HCT116 (cell line): ENCODE measurements at regions not wholly inside any gene's neighbourhood (a gene's known extent, or its start where the extent isn't known, plus 50 kb on each side); places are given as distances from the start of the nearest gene placed in this dataset.

ENCODE experiments used
- ATAC-seq: fragments of 200-7000 bp; cut with Tn5 transposase; 2 replicates; pipeline ENCODE4 v1.9.1; 2020; ENCODE audit warnings: mild to moderate bottlenecking, moderate library complexity
- BruUV-seq: library from RNA; stranded (reverse); fragments of 400-500 nt; replicated peaks from 2 replicates; lab custom pipeline; 2021; lab: Mats Ljungman, UMichigan
- CTCF ChIA-PET: fragments of 300-600 bp; sonication (Branson Sonifier 250); formaldehyde crosslinking; loops from one replicate; lab custom pipeline; 2021; ENCODE audit warnings: antibody characterized with exemption; lab: Charles Lee
- POLR2A ChIA-PET: fragments of 300-600, 350-600 bp; sonication (Branson Sonifier 250); formaldehyde crosslinking; loops from one replicate; lab custom pipeline; 2021; ENCODE audit warnings: antibody characterized with exemption; lab: Charles Lee
- RAD21 ChIA-PET, 2 experiments: fragments of 300-600 bp; sonication (Branson Sonifier 250); formaldehyde crosslinking; loops; one replicate each; lab custom pipeline; 2023; ENCODE audit warnings: low total read pairs in 2 of 2; ENCODE audit not compliant: uncharacterized antibody in 2 of 2, unreplicated experiment in 2 of 2, low non-redundant PET in 1 of 2; lab: Charles Lee
- DNase-seq: peaks from one replicate; pipeline ENCODE4 v3.0.0-alpha.2; 2010; ENCODE audit warnings: low read depth, low spot score
- H2AFZ ChIP-seq: fragments of 200-600 bp; shearing (Covaris generic), sonication (generic); 2 replicates; pipeline ENCODE4 v1.6.1; 2017; ENCODE audit warnings: low read depth, mixed run types, mixed read lengths, antibody characterized with exemption, low read length; ENCODE audit not compliant: poor library complexity, severe bottlenecking
- H3K27ac ChIP-seq: 2 replicates; pipeline ENCODE4 v1.5.1; 2012; ENCODE audit warnings: low read depth, low read length
- H3K27me3 ChIP-seq: fragments of 200-600 bp; sonication (generic); 2 replicates; pipeline ENCODE4 v1.6.1; 2016; ENCODE audit warnings: mixed run types, low read length, mixed read lengths; ENCODE audit not compliant: insufficient read depth
- H3K36me3 ChIP-seq, 2 experiments: fragments of 200-500 bp in 1 of 2; fragments of 200-600 bp in 1 of 2; sonication (Bioruptor generic) in 1 of 2; sonication (generic) in 1 of 2; 2 replicates each; pipeline versions ENCODE4 v1.5.1 to v1.6.1; 2014 to 2016; ENCODE audit warnings: low read length in 2 of 2, inconsistent platforms in 1 of 2, mixed read lengths in 1 of 2, mixed run types in 1 of 2; ENCODE audit not compliant: insufficient read depth in 2 of 2, control insufficient read depth in 1 of 2
- H3K4me1 ChIP-seq, 2 experiments: fragments of 200-600 bp in 1 of 2; sonication (generic) in 1 of 2; 2 replicates each; pipeline versions ENCODE4 v1.5.1 to v1.6.1; 2012 to 2017; ENCODE audit warnings: low read length in 2 of 2, inconsistent platforms in 1 of 2, mild to moderate bottlenecking in 1 of 2, mixed read lengths in 1 of 2, mixed run types in 1 of 2, moderate library complexity in 1 of 2; ENCODE audit not compliant: insufficient read depth in 2 of 2, control insufficient read depth in 1 of 2
- H3K4me2 ChIP-seq: fragments of 200-600 bp; sonication (generic); 2 replicates; pipeline ENCODE4 v1.6.1; 2017; ENCODE audit warnings: mixed run types, low read length, mixed read lengths
- H3K4me3 ChIP-seq, 2 experiments: fragments of 200-600 bp in 1 of 2; sonication (generic) in 1 of 2; replicated peaks in 1 of 2; 2 replicates each; pipeline ENCODE4 v1.5.1; 2011 to 2016; ENCODE audit warnings: low read length in 2 of 2, control low read depth in 1 of 2, low read depth in 1 of 2, mild to moderate bottlenecking in 1 of 2, mixed read lengths in 1 of 2, mixed run types in 1 of 2
- H3K79me2 ChIP-seq: fragments of 200-600 bp; sonication (generic); 2 replicates; pipeline ENCODE4 v1.6.1; 2017; ENCODE audit warnings: mild to moderate bottlenecking, mixed run types, low read length, moderate library complexity, mixed read lengths; ENCODE audit not compliant: insufficient read depth
- H3K9ac ChIP-seq: fragments of 200-600 bp; sonication (generic); 2 replicates; pipeline ENCODE4 v1.6.1; 2016; ENCODE audit warnings: low read length, mixed read lengths
- H3K9me2 ChIP-seq: fragments of 200-600 bp; sonication (generic), shearing (Covaris generic); 2 replicates; pipeline ENCODE4 v1.6.1; 2017; ENCODE audit warnings: mixed run types, mild to moderate bottlenecking, moderate library complexity; ENCODE audit not compliant: insufficient read depth
- H3K9me3 ChIP-seq, 2 experiments: fragments of 200-500 bp in 1 of 2; fragments of 200-600 bp in 1 of 2; sonication (Bioruptor generic) in 1 of 2; sonication (generic) in 1 of 2; 2 replicates each; pipeline ENCODE4 v1.6.1; 2014 to 2017; ENCODE audit warnings: low read length in 2 of 2, mixed read lengths in 2 of 2, inconsistent platforms in 1 of 2, low read depth in 1 of 2, mild to moderate bottlenecking in 1 of 2, mixed run types in 1 of 2, moderate library complexity in 1 of 2; ENCODE audit not compliant: control insufficient read depth in 1 of 2, insufficient read depth in 1 of 2
- H4K20me1 ChIP-seq: fragments of 200-600 bp; sonication (generic), shearing (Covaris generic); 2 replicates; pipeline ENCODE4 v1.6.1; 2017; ENCODE audit warnings: mixed run types, mild to moderate bottlenecking, moderate library complexity; ENCODE audit not compliant: insufficient read depth
- CBX3 ChIP-seq: IDR thresholded peaks from 2 replicates; pipeline ENCODE4 v1.6.1; 2012; ENCODE audit warnings: low read depth
- CEBPB ChIP-seq: IDR thresholded peaks from 2 replicates; pipeline ENCODE4 v1.6.1; 2012; ENCODE audit warnings: low read depth
- EGR1 ChIP-seq: IDR thresholded peaks from 2 replicates; pipeline ENCODE4 v1.6.1; 2012; ENCODE audit warnings: low read depth
- EZH2 ChIP-seq: fragments of 200-600 bp; sonication (generic); IDR thresholded peaks from 2 replicates; pipeline ENCODE4 v1.6.1; 2017; ENCODE audit warnings: antibody characterized with exemption, mixed run types
- EZH2phosphoT487 ChIP-seq: fragments of 200-600 bp; IDR thresholded peaks from 2 replicates; pipeline ENCODE4 v1.6.1; 2018; ENCODE audit warnings: antibody characterized with exemption, borderline replicate concordance
- FOSL1 ChIP-seq: IDR thresholded peaks from 2 replicates; pipeline ENCODE4 v1.6.1; 2012; ENCODE audit warnings: low read depth
- JUND ChIP-seq: IDR thresholded peaks from 2 replicates; pipeline ENCODE4 v1.6.1; 2012
- MAX ChIP-seq: IDR thresholded peaks from 2 replicates; pipeline ENCODE4 v1.6.1; 2012
- POLR2A ChIP-seq: IDR thresholded peaks from 2 replicates; pipeline ENCODE4 v1.7.0; 2011; ENCODE audit warnings: borderline replicate concordance; ENCODE audit not compliant: insufficient read depth, insufficient read length; ENCODE audit errors: extremely low read depth
- SIN3A ChIP-seq: IDR thresholded peaks from 2 replicates; pipeline ENCODE4 v1.6.1; 2012; ENCODE audit warnings: low read depth
- SP1 ChIP-seq: IDR thresholded peaks from 2 replicates; pipeline ENCODE4 v1.6.1; 2012; ENCODE audit warnings: low read depth
- SRF ChIP-seq: IDR thresholded peaks from 2 replicates; pipeline ENCODE4 v1.6.1; 2012; ENCODE audit warnings: low read depth
- ZBTB33 ChIP-seq: IDR thresholded peaks from 2 replicates; pipeline ENCODE4 v1.6.1; 2011; ENCODE audit warnings: mild to moderate bottlenecking, low read length, moderate library complexity; ENCODE audit not compliant: insufficient replicate concordance; ENCODE audit errors: extremely low read depth
- ZNF274 ChIP-seq: fragments of 200-500 bp; sonication (Bioruptor generic); IDR thresholded peaks from 2 replicates; pipeline ENCODE4 v1.6.1; 2014; ENCODE audit warnings: mild to moderate bottlenecking, low read depth, low read length, inconsistent platforms
- intact Hi-C: fragments of 100-400 bp; cut with micrococcal nuclease; formaldehyde crosslinking; loops from 2 replicates; pipeline ENCODE4 v1.10.0; 2022
- TF ChIP-seq, protein P1 (sequence below): IDR thresholded peaks from 2 replicates; pipeline ENCODE4 v1.6.1; 2012

DNA sequence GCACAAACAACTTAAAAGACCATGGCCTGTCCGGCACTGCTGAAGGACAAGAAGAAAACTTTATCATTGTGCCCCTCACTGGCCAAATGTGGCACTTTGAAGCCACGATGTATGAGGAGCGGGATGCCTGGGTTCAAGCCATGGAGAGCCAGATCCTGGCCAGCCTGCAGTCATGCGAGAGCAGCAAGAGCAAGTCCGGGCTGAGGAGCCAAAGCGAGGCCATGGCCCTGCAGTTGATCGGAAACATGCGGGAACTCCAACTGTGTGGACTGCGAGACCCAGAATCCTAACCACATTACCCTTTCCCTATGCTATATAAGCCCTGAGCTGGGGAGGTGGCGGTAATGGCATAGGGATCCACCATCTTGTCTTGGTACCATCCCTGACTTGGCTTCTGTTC, 497.9 kb downstream of the ANXA1 start:
- no TSS peak for BruUV-seq
- intact Hi-C loops: no loop called here
- Histone ChIP-seq H3K27me3 (no peaks in the 10 kb centered on the region), H3K36me3 (no peaks in the 10 kb centered on the region), H2AFZ (no peak overlapping the region), H3K9me3 (no peaks in the 10 kb centered on the region)
- CTCF ChIA-PET: no interaction called here
- no peak for TF ChIP-seq EGR1
- TF ChIP-seq SP1: no peak
- TF ChIP-seq, all 23 proteins: peak for 0
- ATAC-seq (no peak), DNase-seq (no peak)
- Histone ChIP-seq H3K9me2 (no peaks in the 10 kb centered on the region), H3K79me2 (no peaks in the 10 kb centered on the region), H3K4me3 (no peak overlapping the region), H4K20me1 (no peaks in the 10 kb centered on the region), H3K9ac (no peak overlapping the region), H3K4me1 (no peaks in the 10 kb centered on the region), H3K4me2 (no peak overlapping the region), H3K27ac (no peak overlapping the region)
- ChIA-PET POLR2A (no interaction called here), RAD21 (no interaction called here)

DNA sequence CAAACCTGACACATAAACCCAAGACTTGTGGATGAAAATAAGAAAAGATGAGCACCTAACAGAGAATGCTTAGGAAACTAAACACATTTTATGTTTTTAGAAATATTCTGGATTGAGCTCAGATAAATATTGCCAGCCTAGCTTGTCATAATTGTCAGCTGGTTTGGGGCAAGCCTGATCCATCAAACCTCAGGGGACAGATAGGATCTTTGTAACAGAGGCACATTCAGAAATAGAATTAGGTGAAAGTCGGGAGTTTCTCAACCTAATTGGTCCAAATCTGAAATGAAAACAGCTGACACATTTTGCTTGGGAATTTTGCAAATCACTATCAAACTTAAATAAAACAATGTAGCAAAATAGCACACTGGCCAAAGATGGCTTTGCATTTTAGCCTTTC, 503.7 kb downstream of the ANXA1 start:
- ChIA-PET RAD21 (no interaction called here), CTCF (no interaction called here), POLR2A (no interaction called here)
- Histone ChIP-seq H3K9me2 (no peaks in the 10 kb centered on the region), H3K79me2 (no peaks in the 10 kb centered on the region), H3K9ac (no peak overlapping the region), H3K4me1 (no peaks in the 10 kb centered on the region), H2AFZ (no peak overlapping the region), H3K4me2 (no peak overlapping the region), H3K27ac (no peak overlapping the region), H3K4me3 (no peak overlapping the region), H4K20me1 (no peaks in the 10 kb centered on the region), H3K9me3 (no peaks in the 10 kb centered on the region), H3K36me3 (no peaks in the 10 kb centered on the region), H3K27me3 (no peaks in the 10 kb centered on the region)
- DNase-seq (no peak), ATAC-seq (no peak)
- BruUV-seq: no TSS peak
- intact Hi-C loops: no loop called here
- TF ChIP-seq SRF (no peak), FOSL1 (no peak), JUND (no peak)

DNA sequence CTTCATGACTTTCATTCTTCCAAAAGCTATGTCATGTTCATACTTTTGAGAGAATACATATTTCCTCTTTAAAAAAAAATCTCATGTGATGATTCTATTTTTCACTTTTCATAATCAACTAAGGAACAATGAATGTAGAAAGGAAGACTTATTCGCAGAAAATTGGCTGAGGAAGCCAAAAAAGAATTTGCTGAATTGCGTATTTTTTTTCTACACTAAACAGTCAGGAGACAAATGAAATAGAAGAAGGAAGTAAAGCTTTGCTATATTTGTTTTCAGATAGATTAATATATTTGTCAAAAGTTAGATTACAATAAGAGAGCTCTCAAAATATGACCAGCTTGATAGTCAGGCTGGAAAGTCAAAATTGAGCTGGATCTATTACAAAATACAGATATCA, 504.2 kb downstream of the ANXA1 start:
- ATAC-seq (no peak), DNase-seq (no peak)
- Histone ChIP-seq H3K4me2 (no peak overlapping the region), H3K4me3 (no peak overlapping the region), H2AFZ (no peak overlapping the region), H3K36me3 (no peaks in the 10 kb centered on the region), H3K79me2 (no peaks in the 10 kb centered on the region), H3K9me3 (no peaks in the 10 kb centered on the region), H3K27ac (no peak overlapping the region), H3K9me2 (no peaks in the 10 kb centered on the region), H3K27me3 (no peaks in the 10 kb centered on the region), H4K20me1 (no peaks in the 10 kb centered on the region), H3K9ac (no peak overlapping the region), H3K4me1 (no peaks in the 10 kb centered on the region)
- ChIA-PET RAD21 (no interaction called here), POLR2A (no interaction called here), CTCF (no interaction called here)
- BruUV-seq: no TSS peak
- intact Hi-C loops: no loop called here
- TF ChIP-seq EGR1 (no peak), MAX (no peak), SIN3A (no peak), EZH2 (no peak), POLR2A (no peak), CEBPB (no peak), ZBTB33 (no peak), CBX3 (no peak), SP1 (no peak), ZNF274 (no peak), EZH2phosphoT487 (no peak)
- TF ChIP-seq, protein P1, sequence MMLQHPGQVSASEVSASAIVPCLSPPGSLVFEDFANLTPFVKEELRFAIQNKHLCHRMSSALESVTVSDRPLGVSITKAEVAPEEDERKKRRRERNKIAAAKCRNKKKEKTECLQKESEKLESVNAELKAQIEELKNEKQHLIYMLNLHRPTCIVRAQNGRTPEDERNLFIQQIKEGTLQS: no peak
